Muscle of back (tissue), 3 donors: ENCODE measurements at regions not wholly inside any gene's neighbourhood (a gene's known extent, or its start where the extent isn't known, plus 50 kb on each side); places are given as distances from the start of the nearest gene placed in this dataset.

Experiments
- DNase-seq, 3 donors: peaks; one replicate each; pipeline versions ENCODE4 v3.0.0 to v3.0.0-alpha.2; 2013

DNA sequence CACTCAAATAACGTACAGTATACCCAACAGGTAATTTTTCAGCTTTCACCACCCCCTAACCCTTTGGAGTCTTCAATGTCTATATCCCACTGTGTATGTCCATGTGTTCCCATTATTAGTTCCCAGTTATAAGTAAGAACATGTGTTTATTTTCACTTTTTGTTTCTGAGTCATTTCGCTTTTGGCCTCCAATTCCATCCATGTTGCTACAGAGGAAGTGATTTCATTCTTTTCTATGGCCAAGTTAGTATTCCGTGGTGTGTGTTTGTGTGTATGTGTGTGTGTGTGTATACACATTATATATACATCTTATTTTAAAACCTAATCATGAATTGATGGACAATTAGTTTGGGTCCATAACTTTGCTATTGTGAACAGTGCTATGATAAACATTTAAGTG, 464.4 kb downstream of the CMPK2 start:
- peak in 2 of 3 donors; percentile 27 to 38 for DNase-seq

DNA sequence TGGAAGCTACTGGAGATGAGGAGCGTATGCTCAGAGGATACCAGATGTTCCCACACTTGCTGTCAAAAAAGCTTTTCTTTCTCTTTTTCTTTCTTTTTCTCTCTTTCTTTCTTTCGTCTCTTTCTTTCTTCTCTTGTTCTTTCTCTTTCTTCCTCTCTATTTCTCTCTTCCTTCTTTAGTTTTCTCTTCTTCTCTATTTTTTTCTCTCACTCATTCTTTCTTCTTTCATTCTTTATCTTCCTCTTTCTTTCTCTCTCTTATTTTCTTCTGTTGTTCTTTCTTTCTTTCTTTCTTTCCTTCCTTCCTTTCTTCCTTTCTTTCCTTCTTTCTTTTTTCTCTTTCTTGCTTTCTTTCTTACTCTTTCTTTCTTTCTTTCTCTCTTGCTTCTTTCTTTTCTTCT, 457.6 kb downstream of the CMPK2 start:
- DNase-seq = no peak

DNA sequence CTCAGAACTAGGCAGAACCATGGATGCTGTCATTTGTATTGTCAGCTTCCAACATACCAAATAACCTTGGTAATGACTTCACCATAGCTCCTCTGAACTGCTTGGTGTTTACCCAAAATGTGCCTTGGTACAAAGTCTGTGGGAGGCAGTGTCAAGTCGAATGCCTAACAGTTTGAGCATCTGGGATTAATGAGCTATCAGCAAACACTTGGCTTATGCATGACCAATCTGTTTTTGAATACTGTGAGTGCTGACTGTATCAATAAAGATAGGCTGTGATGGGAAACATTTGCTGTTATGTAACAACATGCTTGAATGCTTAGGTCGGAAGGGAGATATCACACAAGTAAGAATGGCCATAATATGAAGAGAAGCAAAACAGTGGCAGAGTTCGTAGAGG, 455.4 kb downstream of the CMPK2 start:
- peak in 1 of 3 donors; percentile 7 for DNase-seq

DNA sequence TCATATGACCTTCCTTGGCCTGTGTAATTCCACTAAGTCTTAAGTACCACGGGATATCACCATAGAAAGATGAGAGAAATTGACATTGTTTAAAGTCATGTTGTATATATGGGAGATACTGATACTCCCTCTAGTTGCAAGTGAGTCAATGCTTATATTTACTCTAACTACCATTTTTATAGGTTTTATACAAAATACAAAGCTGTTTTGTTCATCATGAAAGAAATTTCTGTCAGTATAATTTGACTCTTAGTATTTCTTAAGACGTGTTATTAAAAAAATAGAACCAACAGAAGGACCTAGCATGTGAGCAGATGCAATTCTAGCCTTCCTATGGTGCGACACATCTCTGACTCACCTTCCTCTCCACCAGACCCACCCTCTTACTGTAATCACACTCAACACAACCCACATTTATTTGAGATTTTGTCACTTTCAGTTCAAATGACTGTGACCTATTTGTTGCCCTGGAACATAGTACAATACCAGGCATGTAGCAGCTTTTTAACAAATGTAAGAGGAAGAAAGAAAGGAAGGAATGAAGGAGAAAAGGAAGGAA, 453.1 kb downstream of the CMPK2 start:
- DNase-seq = peak in 1 of 3 donors; percentile 15

- no peak for DNase-seq
Measured at GRCh38 chr2:6417050-6417449, 448.7 kb downstream of the CMPK2 start.

GRCh38 chr2:6418291-6418690, 447.4 kb downstream of the CMPK2 start:
- DNase-seq = peak in 1 of 3 donors; percentile 33

DNA sequence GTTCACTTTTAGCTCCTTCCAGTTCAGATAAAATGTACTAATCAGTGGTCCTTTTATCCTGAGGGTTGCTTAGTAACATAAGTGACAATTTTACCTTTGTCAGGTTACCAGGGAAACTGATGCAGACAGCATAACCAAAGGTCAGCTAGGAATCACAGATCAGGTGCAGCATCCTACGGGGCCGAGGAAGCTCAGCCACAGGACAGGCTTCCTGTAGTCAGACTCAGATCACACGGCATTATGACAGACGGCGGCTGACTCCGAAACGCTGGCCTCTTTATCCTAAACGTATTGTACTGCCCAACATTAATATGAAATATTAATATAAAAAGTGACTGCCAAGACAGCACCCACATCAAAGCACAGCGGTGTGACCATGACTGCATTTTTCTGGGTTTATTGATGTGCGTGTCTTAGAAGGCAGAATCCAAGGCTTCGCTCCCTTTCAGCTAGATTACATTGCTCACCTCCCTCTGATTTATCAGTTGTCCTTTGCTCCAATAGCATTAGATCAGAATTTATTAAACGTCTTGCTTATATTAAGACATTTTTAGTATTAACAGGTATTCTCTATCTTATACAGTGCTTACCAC, 444.5 kb downstream of the CMPK2 start:
- DNase-seq = no peak

GRCh38 chr2:6421888-6422287, 443.8 kb downstream of the CMPK2 start:
- DNase-seq = no peak

DNA sequence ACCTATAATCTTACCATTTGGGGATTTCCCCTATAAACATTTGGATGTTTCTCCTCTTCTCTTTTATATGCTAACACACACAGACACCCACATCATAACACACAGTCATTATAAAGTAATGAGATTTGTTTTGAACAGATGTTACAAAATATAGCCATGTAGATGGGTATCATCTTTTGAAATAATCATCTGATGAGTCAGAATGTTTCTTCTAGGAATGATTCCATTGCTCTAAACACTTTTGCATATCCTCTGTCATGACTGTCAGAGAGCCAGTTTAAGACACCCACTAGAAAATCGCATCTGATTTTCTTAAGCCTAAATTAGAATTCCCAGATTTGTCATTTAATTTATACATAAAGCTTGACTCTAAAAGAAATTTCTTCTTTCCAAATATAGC, 442.6 kb downstream of the CMPK2 start:
- DNase-seq = peak in 2 of 3 donors; percentile 7 to 13

GRCh38 chr2:6423944-6424343, 441.8 kb downstream of the CMPK2 start:
- DNase-seq = peak in 2 of 3 donors; percentile 8 to 35

GRCh38 chr2:6425032-6425431, 440.7 kb downstream of the CMPK2 start:
- no peak for DNase-seq

GRCh38 chr2:6429210-6429986, 436.3 kb downstream of the CMPK2 start:
- DNase-seq = no peak

- DNase-seq = no peak
Measured at GRCh38 chr2:6434438-6434837, 431.3 kb downstream of the CMPK2 start.

- no peak for DNase-seq
Measured at GRCh38 chr2:6441800-6442199, 423.9 kb downstream of the CMPK2 start.

GRCh38 chr2:6442252-6442985, 423.3 kb downstream of the CMPK2 start:
- no peak for DNase-seq

GRCh38 chr2:6443061-6443823, 422.5 kb downstream of the CMPK2 start:
- DNase-seq = no peak

GRCh38 chr2:6444514-6444913, 421.2 kb downstream of the CMPK2 start:
- DNase-seq = no peak

GRCh38 chr2:6445156-6445555, 420.6 kb downstream of the CMPK2 start:
- no peak for DNase-seq

DNA sequence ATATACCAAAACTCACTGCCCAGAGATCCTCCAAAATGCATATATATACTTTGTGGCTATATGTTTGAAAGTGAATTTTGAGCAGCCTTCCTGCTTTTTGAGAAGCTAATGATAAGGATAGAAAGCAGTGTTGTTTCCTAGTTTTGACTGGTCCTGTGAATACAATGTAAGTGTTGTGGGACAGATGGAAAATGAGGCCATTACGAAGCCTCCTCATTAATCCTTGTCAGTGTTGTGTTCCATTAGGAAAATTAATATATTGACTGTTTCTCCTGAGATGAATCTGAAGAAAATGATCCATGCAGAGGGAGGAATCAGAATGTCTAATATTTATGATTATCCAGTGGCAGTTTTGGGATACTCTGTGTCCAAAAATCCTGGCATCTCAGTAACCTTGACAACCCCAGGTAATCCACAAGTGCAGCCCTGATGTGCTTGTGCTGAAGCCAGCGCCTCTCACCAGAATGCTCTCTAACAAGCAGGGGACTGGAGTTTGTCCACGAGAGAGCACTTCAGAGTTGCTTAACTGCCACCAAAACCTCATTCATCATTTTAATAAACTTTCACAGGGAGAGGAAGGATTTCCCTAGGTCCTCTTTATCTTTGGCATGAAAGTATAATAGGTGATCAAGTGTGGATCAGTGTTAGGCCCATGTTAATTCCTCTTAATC, 418.6 kb downstream of the CMPK2 start:
- DNase-seq = no peak

DNA sequence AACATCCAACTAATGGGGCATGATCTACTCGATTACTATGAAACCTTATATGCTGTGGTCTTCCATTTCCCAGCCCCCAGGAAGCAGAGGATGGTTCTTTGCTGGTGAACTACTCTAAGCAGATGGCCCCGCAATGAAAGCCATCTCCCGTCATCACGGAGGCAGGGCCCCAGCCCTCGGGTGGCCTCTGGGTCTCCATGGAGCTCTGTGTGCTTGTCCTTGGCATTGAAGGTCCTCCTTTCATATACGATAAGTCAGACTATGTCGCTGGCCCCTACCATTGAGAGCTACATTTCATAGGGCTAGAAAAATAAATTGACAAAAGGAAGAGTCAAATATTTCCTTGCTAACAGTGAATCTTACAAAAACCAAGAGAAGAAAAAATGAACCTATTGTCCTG, 416.8 kb downstream of the CMPK2 start:
- peak in 1 of 3 donors; percentile 34 for DNase-seq

GRCh38 chr2:6449343-6449742, 416.4 kb downstream of the CMPK2 start:
- no peak for DNase-seq
